ENCODE measurements at regions not wholly inside any gene's neighbourhood (a gene's known extent, or its start where the extent isn't known, plus 50 kb on each side); places are given as distances from the start of the nearest gene placed in this dataset.

DNA sequence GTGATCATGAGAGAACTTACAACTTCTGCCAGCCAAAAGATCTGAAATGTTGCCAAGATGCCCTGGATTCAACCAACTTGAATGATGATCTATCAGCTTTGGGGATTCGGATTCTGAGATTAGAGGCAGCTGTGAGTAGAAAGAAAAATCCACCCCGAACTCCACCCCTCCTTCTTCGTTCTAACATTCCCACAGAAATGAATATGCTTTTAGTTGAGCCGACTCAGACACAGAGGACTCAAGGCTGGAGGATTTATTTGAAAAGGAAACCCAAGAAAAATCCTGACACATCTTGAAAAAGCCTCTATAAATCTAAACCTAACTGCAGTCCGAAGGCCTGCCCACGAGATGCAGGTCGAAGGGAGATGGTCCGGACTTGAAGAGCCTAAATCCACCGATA, 275.0 kb downstream of the GAS1 start (continued):
- TF ChIP-seq, protein P1, sequence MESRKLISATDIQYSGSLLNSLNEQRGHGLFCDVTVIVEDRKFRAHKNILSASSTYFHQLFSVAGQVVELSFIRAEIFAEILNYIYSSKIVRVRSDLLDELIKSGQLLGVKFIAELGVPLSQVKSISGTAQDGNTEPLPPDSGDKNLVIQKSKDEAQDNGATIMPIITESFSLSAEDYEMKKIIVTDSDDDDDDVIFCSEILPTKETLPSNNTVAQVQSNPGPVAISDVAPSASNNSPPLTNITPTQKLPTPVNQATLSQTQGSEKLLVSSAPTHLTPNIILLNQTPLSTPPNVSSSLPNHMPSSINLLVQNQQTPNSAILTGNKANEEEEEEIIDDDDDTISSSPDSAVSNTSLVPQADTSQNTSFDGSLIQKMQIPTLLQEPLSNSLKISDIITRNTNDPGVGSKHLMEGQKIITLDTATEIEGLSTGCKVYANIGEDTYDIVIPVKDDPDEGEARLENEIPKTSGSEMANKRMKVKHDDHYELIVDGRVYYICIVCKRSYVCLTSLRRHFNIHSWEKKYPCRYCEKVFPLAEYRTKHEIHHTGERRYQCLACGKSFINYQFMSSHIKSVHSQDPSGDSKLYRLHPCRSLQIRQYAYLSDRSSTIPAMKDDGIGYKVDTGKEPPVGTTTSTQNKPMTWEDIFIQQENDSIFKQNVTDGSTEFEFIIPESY (CRISPR knock-in tag; IDR thresholded peaks at IDR 0.05) = no peak
- TF ChIP-seq, protein P2, sequence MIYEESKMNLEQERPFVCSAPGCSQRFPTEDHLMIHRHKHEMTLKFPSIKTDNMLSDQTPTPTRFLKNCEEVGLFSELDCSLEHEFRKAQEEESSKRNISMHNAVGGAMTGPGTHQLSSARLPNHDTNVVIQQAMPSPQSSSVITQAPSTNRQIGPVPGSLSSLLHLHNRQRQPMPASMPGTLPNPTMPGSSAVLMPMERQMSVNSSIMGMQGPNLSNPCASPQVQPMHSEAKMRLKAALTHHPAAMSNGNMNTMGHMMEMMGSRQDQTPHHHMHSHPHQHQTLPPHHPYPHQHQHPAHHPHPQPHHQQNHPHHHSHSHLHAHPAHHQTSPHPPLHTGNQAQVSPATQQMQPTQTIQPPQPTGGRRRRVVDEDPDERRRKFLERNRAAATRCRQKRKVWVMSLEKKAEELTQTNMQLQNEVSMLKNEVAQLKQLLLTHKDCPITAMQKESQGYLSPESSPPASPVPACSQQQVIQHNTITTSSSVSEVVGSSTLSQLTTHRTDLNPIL (CRISPR knock-in tag; IDR thresholded peaks at IDR 0.05) = no peak
- no peak for TF ChIP-seq SOX6 (IDR thresholded peaks at IDR 0.05)
- no peak for TF ChIP-seq ZNF3 (CRISPR knock-in tag; IDR thresholded peaks at IDR 0.05)
- TF ChIP-seq ZNF778 (CRISPR knock-in tag; IDR thresholded peaks at IDR 0.05) = no peak
- no peak for TF ChIP-seq JUNB (CRISPR knock-in tag; conservative IDR thresholded peaks at IDR 0.05)
- no peak for TF ChIP-seq ASH1L (IDR thresholded peaks at IDR 0.05; ENCODE audit: borderline replicate concordance, low read depth, partially characterized antibody)
- no peak for TF ChIP-seq SIX5 (IDR thresholded peaks at IDR 0.05; ENCODE audit: borderline replicate concordance in 1 of 2, insufficient read depth in 1 of 2, low read depth in 1 of 2, low read length in 2 of 2)
- TF ChIP-seq, protein P3, sequence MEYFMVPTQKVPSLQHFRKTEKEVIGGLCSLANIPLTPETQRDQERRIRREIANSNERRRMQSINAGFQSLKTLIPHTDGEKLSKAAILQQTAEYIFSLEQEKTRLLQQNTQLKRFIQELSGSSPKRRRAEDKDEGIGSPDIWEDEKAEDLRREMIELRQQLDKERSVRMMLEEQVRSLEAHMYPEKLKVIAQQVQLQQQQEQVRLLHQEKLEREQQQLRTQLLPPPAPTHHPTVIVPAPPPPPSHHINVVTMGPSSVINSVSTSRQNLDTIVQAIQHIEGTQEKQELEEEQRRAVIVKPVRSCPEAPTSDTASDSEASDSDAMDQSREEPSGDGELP (CRISPR knock-in tag; IDR thresholded peaks at IDR 0.05; ENCODE audit: borderline replicate concordance) = no peak
- TF ChIP-seq, protein P4, sequence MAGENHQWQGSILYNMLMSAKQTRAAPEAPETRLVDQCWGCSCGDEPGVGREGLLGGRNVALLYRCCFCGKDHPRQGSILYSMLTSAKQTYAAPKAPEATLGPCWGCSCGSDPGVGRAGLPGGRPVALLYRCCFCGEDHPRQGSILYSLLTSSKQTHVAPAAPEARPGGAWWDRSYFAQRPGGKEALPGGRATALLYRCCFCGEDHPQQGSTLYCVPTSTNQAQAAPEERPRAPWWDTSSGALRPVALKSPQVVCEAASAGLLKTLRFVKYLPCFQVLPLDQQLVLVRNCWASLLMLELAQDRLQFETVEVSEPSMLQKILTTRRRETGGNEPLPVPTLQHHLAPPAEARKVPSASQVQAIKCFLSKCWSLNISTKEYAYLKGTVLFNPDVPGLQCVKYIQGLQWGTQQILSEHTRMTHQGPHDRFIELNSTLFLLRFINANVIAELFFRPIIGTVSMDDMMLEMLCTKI (IDR thresholded peaks at IDR 0.05; ENCODE audit: partially characterized antibody) = no peak

Data from K562 (cell line).